Neural cell (in vitro differentiated cells): ENCODE measurements at regions not wholly inside any gene's neighbourhood (a gene's known extent, or its start where the extent isn't known, plus 50 kb on each side); places are given as distances from the start of the nearest gene placed in this dataset.

Experiments used
- H2AFZ ChIP-seq: fragments of 200-600, 300-800 bp; sonication (generic), shearing (Covaris generic); 2 replicates; pipeline ENCODE4 v1.6.0; 2014; ENCODE audit warnings: low read depth, mild to moderate bottlenecking, antibody characterized with exemption, low read length, moderate library complexity
- H3F3A ChIP-seq: fragments of 200-600 bp; shearing (Covaris generic); 2 replicates; pipeline ENCODE4 v1.6.1; 2016; ENCODE audit warnings: mild to moderate bottlenecking, moderate library complexity, mixed read lengths, antibody characterized with exemption, low read length; ENCODE audit not compliant: insufficient read depth, poor library complexity, severe bottlenecking
- H3K27ac ChIP-seq: fragments of 200-600, 300-800 bp; sonication (generic), shearing (Covaris generic); 2 replicates; pipeline ENCODE4 v1.5.1; 2014; ENCODE audit warnings: mild to moderate bottlenecking, low read length, moderate library complexity
- H3K27me3 ChIP-seq: fragments of 300-800, 200-600 bp; sonication (generic), shearing (Covaris generic); 2 replicates; pipeline ENCODE4 v1.6.0; 2014; ENCODE audit warnings: mild to moderate bottlenecking, low read depth, low read length, moderate library complexity; ENCODE audit not compliant: insufficient read depth
- H3K36me3 ChIP-seq: fragments of 300-800, 200-600 bp; sonication (generic), shearing (Covaris generic); 2 replicates; pipeline ENCODE4 v1.5.1; 2014; ENCODE audit warnings: mild to moderate bottlenecking, antibody characterized with exemption, low read length, moderate library complexity; ENCODE audit not compliant: insufficient read depth
- H3K4me2 ChIP-seq: fragments of 300-800, 200-600 bp; sonication (generic), shearing (Covaris generic); 2 replicates; pipeline ENCODE4 v1.6.0; 2014; ENCODE audit warnings: mild to moderate bottlenecking, low read length
- H3K4me3 ChIP-seq: fragments of 300-800, 200-600 bp; sonication (generic), shearing (Covaris generic); 2 replicates; pipeline ENCODE4 v1.5.1; 2014; ENCODE audit warnings: mild to moderate bottlenecking, low read length, moderate library complexity
- H3K79me2 ChIP-seq: fragments of 200-600 bp; shearing (Covaris generic); replicated peaks from 2 replicates; pipeline ENCODE4 v1.6.0; 2014; ENCODE audit warnings: mild to moderate bottlenecking, low read length, moderate library complexity; ENCODE audit not compliant: insufficient read depth
- H3K9ac ChIP-seq: fragments of 300-800, 200-600 bp; sonication (generic), shearing (Covaris generic); 2 replicates; pipeline ENCODE4 v1.6.1; 2016; ENCODE audit warnings: mild to moderate bottlenecking, low read length, mixed read lengths
- H3K9me2 ChIP-seq: fragments of 200-600 bp; shearing (Covaris generic); 2 replicates; pipeline ENCODE4 v1.6.1; 2016; ENCODE audit warnings: mild to moderate bottlenecking, low read length, mixed read lengths; ENCODE audit not compliant: insufficient read depth
- H3K9me3 ChIP-seq: fragments of 200-600, 300-800 bp; sonication (generic), shearing (Covaris generic); 2 replicates; pipeline ENCODE4 v1.6.1; 2016; ENCODE audit warnings: mild to moderate bottlenecking, mixed run types, low read length, moderate library complexity, mixed read lengths
- H4K20me1 ChIP-seq: fragments of 200-600 bp; shearing (Covaris generic); 2 replicates; pipeline ENCODE4 v1.6.1; 2016; ENCODE audit warnings: mild to moderate bottlenecking, mixed run types; ENCODE audit not compliant: insufficient read depth
- CTCF ChIP-seq: fragments of 450-650 bp; IDR thresholded peaks from 2 replicates; pipeline ENCODE4 v1.5.1; 2014; ENCODE audit warnings: antibody characterized with exemption, mild to moderate bottlenecking, moderate library complexity; ENCODE audit not compliant: poor library complexity, severe bottlenecking
- EP300 ChIP-seq: fragments of 450-650 bp; conservative IDR thresholded peaks from 2 replicates; pipeline ENCODE4 v1.6.1; 2014; ENCODE audit warnings: antibody characterized with exemption, mild to moderate bottlenecking, moderate library complexity; ENCODE audit not compliant: poor library complexity, severe bottlenecking
- EZH2 ChIP-seq: fragments of 200-600, 300-800 bp; shearing (Covaris generic), sonication (generic); IDR thresholded peaks from 2 replicates; pipeline ENCODE4 v1.6.1; 2014; ENCODE audit warnings: antibody characterized with exemption, low read length, borderline replicate concordance, mild to moderate bottlenecking; ENCODE audit not compliant: insufficient read depth, poor library complexity, severe bottlenecking
- MXI1 ChIP-seq: fragments of 450-650 bp; conservative IDR thresholded peaks from 2 replicates; pipeline ENCODE4 v1.6.1; 2014; ENCODE audit warnings: antibody characterized with exemption, mild to moderate bottlenecking; ENCODE audit not compliant: poor library complexity, severe bottlenecking
- POLR2AphosphoS5 ChIP-seq: IDR thresholded peaks from 2 replicates; pipeline ENCODE4 v1.6.1; 2012
- RAD21 ChIP-seq: fragments of 450-650 bp; conservative IDR thresholded peaks from 2 replicates; pipeline ENCODE4 v1.6.1; 2014; ENCODE audit warnings: antibody characterized with exemption, mild to moderate bottlenecking, moderate library complexity
- REST ChIP-seq: IDR thresholded peaks from 2 replicates; pipeline ENCODE4 v1.6.1; 2012; ENCODE audit warnings: borderline replicate concordance
- SMC3 ChIP-seq: fragments of 450-650 bp; conservative IDR thresholded peaks from 2 replicates; pipeline ENCODE4 v1.6.1; 2014; ENCODE audit warnings: antibody characterized with exemption, mild to moderate bottlenecking, moderate library complexity; ENCODE audit not compliant: poor library complexity
- TAF1 ChIP-seq: IDR thresholded peaks from 2 replicates; pipeline ENCODE4 v1.6.1; 2012; ENCODE audit warnings: low read depth

GRCh38 chr6:22150368-22151035 lies 146.3 kb downstream of the PRL start:
- Histone ChIP-seq H3F3A (peaks cover 5% of the 10 kb centered on the region), H3K4me3 (peak overlapping the region; percentile 56), H3K79me2 (peaks cover 16% of the 10 kb centered on the region), H3K36me3 (no peaks in the 10 kb centered on the region), H3K9ac (peak overlapping the region; percentile 57), H3K27me3 (no peaks in the 10 kb centered on the region), H2AFZ (peak overlapping the region; percentile 6), H3K27ac (peak overlapping the region; percentile 71), H3K9me3 (no peaks in the 10 kb centered on the region), H3K4me2 (peak overlapping the region; percentile 68), H3K9me2 (no peaks in the 10 kb centered on the region), H4K20me1 (no peaks in the 10 kb centered on the region)
- no peak for TF ChIP-seq MXI1
- TF ChIP-seq REST: no peak
- TF ChIP-seq RAD21: no peak
- no peak for TF ChIP-seq TAF1
- TF ChIP-seq EP300: no peak
- TF ChIP-seq SMC3: no peak
- no peak for TF ChIP-seq POLR2AphosphoS5
- no peak for TF ChIP-seq CTCF
- no peak for TF ChIP-seq EZH2

- Histone ChIP-seq H3K9ac (no peak overlapping the region), H3K36me3 (no peaks in the 10 kb centered on the region), H3K79me2 (peaks cover 16% of the 10 kb centered on the region), H2AFZ (no peak overlapping the region), H3K9me3 (no peaks in the 10 kb centered on the region), H3K4me2 (no peak overlapping the region), H3F3A (no peaks in the 10 kb centered on the region), H4K20me1 (no peaks in the 10 kb centered on the region), H3K27ac (no peak overlapping the region), H3K9me2 (no peaks in the 10 kb centered on the region), H3K4me3 (no peak overlapping the region), H3K27me3 (no peaks in the 10 kb centered on the region)
- TF ChIP-seq EZH2 (no peak), RAD21 (no peak), CTCF (no peak), REST (no peak), POLR2AphosphoS5 (no peak), TAF1 (no peak), MXI1 (no peak), SMC3 (no peak), EP300 (no peak)
Observed at GRCh38 chr6:22151892-22152291, 144.9 kb downstream of the PRL start.
